ENCODE measurements at regions not wholly inside any gene's neighbourhood (a gene's known extent, or its start where the extent isn't known, plus 50 kb on each side); places are given as distances from the start of the nearest gene placed in this dataset.
"Not testable (repeated sequence)": the region's sequence is repeated elsewhere in the genome, so short reads cannot be mapped to it uniquely, and the experiment has no call there.

DNA sequence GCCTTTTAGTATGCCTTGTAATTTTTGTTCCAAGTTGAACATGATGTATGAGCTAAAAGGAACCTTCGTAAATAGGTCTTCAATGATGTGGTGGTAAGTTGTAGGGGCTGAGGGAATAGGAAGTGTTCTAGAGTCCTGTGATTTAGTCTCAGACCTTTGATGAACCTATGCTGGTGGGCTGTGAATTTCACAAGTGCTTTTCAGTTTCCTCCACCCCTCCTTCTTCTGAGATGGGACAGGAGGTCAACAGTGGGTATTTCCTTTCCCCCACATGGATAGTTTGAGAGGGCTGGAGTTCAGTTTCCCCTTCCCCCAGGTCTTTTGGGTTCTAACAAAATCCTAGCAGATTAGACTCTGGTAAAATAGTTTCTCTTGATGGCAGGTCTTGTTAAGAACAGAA is 121.0 kb upstream of the ATXN1 start:
- no peak for DNase-seq (ENCODE audit: low read depth)
- no peak overlapping the region for H3K4me3 ChIP-seq (ENCODE audit: low read depth, low read length)
- no peak for TF ChIP-seq CTCF (IDR thresholded peaks at IDR 0.05; ENCODE audit: insufficient read depth, low read length)

- DNase-seq (ENCODE audit: low read depth); H3K4me3 ChIP-seq (ENCODE audit: low read depth, low read length): not testable (repeated sequence)
These were observed 115.6 kb upstream of the ATXN1 start for GRCh38 chr6:16876852-16877251.

DNA sequence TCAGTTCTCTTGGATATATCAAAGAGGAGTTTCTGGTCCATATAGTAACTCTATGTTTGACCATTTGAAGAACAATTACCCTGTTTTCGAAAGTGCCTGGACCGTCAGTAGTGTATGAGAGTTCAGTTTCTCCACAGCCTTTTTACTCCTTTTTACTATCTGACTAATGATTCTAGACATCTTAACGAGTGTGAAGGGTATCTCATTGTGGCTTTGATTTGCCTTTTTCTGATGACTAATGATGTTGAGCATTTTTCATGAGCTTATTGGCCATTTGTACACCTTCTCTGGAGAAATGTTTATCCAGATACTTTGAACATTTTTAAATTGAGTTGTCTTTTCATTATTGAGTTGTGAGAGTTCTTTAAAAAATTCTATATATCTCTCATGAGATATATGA is 114.9 kb upstream of the ATXN1 start:
- DNase-seq (ENCODE audit: low read depth) = no peak
- H3K4me3 ChIP-seq (ENCODE audit: low read depth, low read length) = no peak overlapping the region
- TF ChIP-seq CTCF (IDR thresholded peaks at IDR 0.05; ENCODE audit: insufficient read depth, low read length) = no peak

GRCh38 chr6:16873698-16874097 is 112.4 kb upstream of the ATXN1 start:
- DNase-seq (ENCODE audit: low read depth) = no peak
- no peak for TF ChIP-seq CTCF (IDR thresholded peaks at IDR 0.05; ENCODE audit: insufficient read depth, low read length)
- H3K4me3 ChIP-seq (ENCODE audit: low read depth, low read length) = no peak overlapping the region

- H3K4me3 ChIP-seq (ENCODE audit: low read depth, low read length) = no peak overlapping the region
- peak; percentile 15 for TF ChIP-seq CTCF (IDR thresholded peaks at IDR 0.05; ENCODE audit: insufficient read depth, low read length)
- DNase-seq (ENCODE audit: low read depth) = no peak
These were observed 111.4 kb upstream of the ATXN1 start for GRCh38 chr6:16872543-16873235.

- H3K4me3 ChIP-seq (ENCODE audit: low read depth, low read length) = no peak overlapping the region
- no peak for TF ChIP-seq CTCF (IDR thresholded peaks at IDR 0.05; ENCODE audit: insufficient read depth, low read length)
- no peak for DNase-seq (ENCODE audit: low read depth)
These were observed 109.8 kb upstream of the ATXN1 start for GRCh38 chr6:16871047-16871446.

DNA sequence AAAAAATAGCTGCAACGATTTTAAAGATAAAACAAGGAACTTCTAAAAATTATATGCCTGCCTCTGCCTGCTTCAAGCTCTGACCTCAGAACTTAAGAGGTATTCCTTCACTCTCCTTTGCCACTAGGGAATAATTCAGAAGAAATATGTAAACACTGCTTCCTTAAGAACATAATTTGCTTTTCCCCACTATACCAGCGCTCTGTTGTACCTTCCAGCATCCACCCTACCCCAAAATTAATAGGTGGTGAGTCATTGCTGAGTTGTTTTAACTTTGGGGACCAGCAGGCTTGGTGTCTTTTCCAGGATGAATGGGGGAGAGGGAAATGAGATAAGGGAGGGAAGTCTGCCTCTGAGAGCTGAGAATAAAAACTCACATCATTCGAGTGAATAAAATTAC is 107.7 kb upstream of the ATXN1 start:
- H3K4me3 ChIP-seq (ENCODE audit: low read depth, low read length) = no peak overlapping the region
- peak; percentile 4 for DNase-seq (ENCODE audit: low read depth)
- TF ChIP-seq CTCF (IDR thresholded peaks at IDR 0.05; ENCODE audit: insufficient read depth, low read length) = no peak
